ENCODE measurements at regions not wholly inside any gene's neighbourhood (a gene's known extent, or its start where the extent isn't known, plus 50 kb on each side); places are given as distances from the start of the nearest gene placed in this dataset.

GRCh38 chr1:60739729-60740128 lies 342.6 kb upstream of the NFIA start:
- no peak overlapping the region for H3K9ac ChIP-seq (ENCODE audit: low read length)
- DNase-seq (ENCODE audit: low read depth, low spot score), result no peak
- intact Hi-C loops (cut with micrococcal nuclease), result no loop called here
- POLR2A ChIA-PET, result no interaction called here
- H3K4me1 ChIP-seq (ENCODE audit: control insufficient read depth in 1 of 2, insufficient read depth in 2 of 2, low read length in 2 of 2), result no peaks in the 10 kb centered on the region
- H3K79me2 ChIP-seq (ENCODE audit: insufficient read depth, low read length), result no peaks in the 10 kb centered on the region
- no peak for ATAC-seq
- H3K36me3 ChIP-seq (ENCODE audit: control insufficient read depth in 1 of 2, insufficient read depth in 2 of 2, low read length in 2 of 2), result no peaks in the 10 kb centered on the region; a peak in 1 of 4 replicates
- no peak overlapping the region for H2AFZ ChIP-seq (ENCODE audit: low read depth, low read length, poor library complexity, severe bottlenecking)
- H3K27ac ChIP-seq (ENCODE audit: low read depth, low read length), result no peak overlapping the region
- no peaks in the 10 kb centered on the region for H3K9me2 ChIP-seq (ENCODE audit: insufficient read depth)
- RAD21 ChIA-PET (ENCODE audit: low non-redundant PET in 1 of 2, low total read pairs in 2 of 2, uncharacterized antibody in 2 of 2, unreplicated experiment in 2 of 2), result no interaction called here
- no peak for TF ChIP-seq YY1 (IDR thresholded peaks at IDR 0.05; ENCODE audit: extremely low read depth, insufficient replicate concordance, low read depth, low read length)
- no peak for TF ChIP-seq CBX3 (IDR thresholded peaks at IDR 0.05; ENCODE audit: low read depth)
- no peak for TF ChIP-seq RAD21 (IDR thresholded peaks at IDR 0.05; ENCODE audit: low read depth)
- TF ChIP-seq ZFX (IDR thresholded peaks at IDR 0.05), result no peak
- no peak for TF ChIP-seq SRF (IDR thresholded peaks at IDR 0.05; ENCODE audit: low read depth)
- no peak for TF ChIP-seq SP1 (IDR thresholded peaks at IDR 0.05; ENCODE audit: low read depth)
- TF ChIP-seq TCF7L2 (IDR thresholded peaks at IDR 0.05; ENCODE audit: borderline replicate concordance, extremely low read depth, insufficient read depth, insufficient read length), result no peak
- TF ChIP-seq ATF3 (IDR thresholded peaks at IDR 0.05), result no peak
- no peak for TF ChIP-seq EGR1 (IDR thresholded peaks at IDR 0.05; ENCODE audit: low read depth)
- no peaks in the 10 kb centered on the region for H3K27me3 ChIP-seq (ENCODE audit: insufficient read depth, low read length)
- H3K4me2 ChIP-seq (ENCODE audit: low read length), result no peak overlapping the region
- H3K9me3 ChIP-seq (ENCODE audit: control insufficient read depth in 1 of 2, insufficient read depth in 1 of 2, low read depth in 1 of 2, low read length in 2 of 2), result no peaks in the 10 kb centered on the region
- CTCF ChIA-PET, result no interaction called here
- no peaks in the 10 kb centered on the region for H4K20me1 ChIP-seq (ENCODE audit: insufficient read depth)
- no TSS peak for BruUV-seq (replicated peaks)
- no peak overlapping the region for H3K4me3 ChIP-seq (replicated peaks in 1 of 2; ENCODE audit: low read depth in 1 of 2, low read length in 2 of 2)

GRCh38 chr1:60732977-60733401 lies 349.4 kb upstream of the NFIA start:
- no peak overlapping the region for H2AFZ ChIP-seq (ENCODE audit: low read depth, low read length, poor library complexity, severe bottlenecking)
- H3K9me3 ChIP-seq (ENCODE audit: control insufficient read depth in 1 of 2, insufficient read depth in 1 of 2, low read depth in 1 of 2, low read length in 2 of 2), result no peaks in the 10 kb centered on the region
- RAD21 ChIA-PET (ENCODE audit: low non-redundant PET in 1 of 2, low total read pairs in 2 of 2, uncharacterized antibody in 2 of 2, unreplicated experiment in 2 of 2), result no interaction called here
- intact Hi-C loops (cut with micrococcal nuclease), result no loop called here
- no TSS peak for BruUV-seq (replicated peaks)
- no peak overlapping the region for H3K9ac ChIP-seq (ENCODE audit: low read length)
- H3K4me3 ChIP-seq (replicated peaks in 1 of 2; ENCODE audit: low read depth in 1 of 2, low read length in 2 of 2), result no peak overlapping the region
- H4K20me1 ChIP-seq (ENCODE audit: insufficient read depth), result no peaks in the 10 kb centered on the region
- CTCF ChIA-PET, result no interaction called here
- no peaks in the 10 kb centered on the region; a peak in 1 of 4 replicates for H3K36me3 ChIP-seq (ENCODE audit: control insufficient read depth in 1 of 2, insufficient read depth in 2 of 2, low read length in 2 of 2)
- no peak overlapping the region for H3K4me2 ChIP-seq (ENCODE audit: low read length)
- ATAC-seq, result no peak
- no peak overlapping the region for H3K27ac ChIP-seq (ENCODE audit: low read depth, low read length)
- no peaks in the 10 kb centered on the region for H3K4me1 ChIP-seq (ENCODE audit: control insufficient read depth in 1 of 2, insufficient read depth in 2 of 2, low read length in 2 of 2)
- H3K9me2 ChIP-seq (ENCODE audit: insufficient read depth), result no peaks in the 10 kb centered on the region
- no peaks in the 10 kb centered on the region for H3K79me2 ChIP-seq (ENCODE audit: insufficient read depth, low read length)
- no peak for DNase-seq (ENCODE audit: low read depth, low spot score)
- POLR2A ChIA-PET, result no interaction called here
- TF ChIP-seq ATF3 (IDR thresholded peaks at IDR 0.05) (no peak), FOSL1 (IDR thresholded peaks at IDR 0.05; ENCODE audit: low read depth) (no peak), ZFX (IDR thresholded peaks at IDR 0.05) (no peak), POLR2A (IDR thresholded peaks at IDR 0.05; ENCODE audit: borderline replicate concordance, extremely low read depth, insufficient read depth, insufficient read length) (no peak), CTCF (IDR thresholded peaks at IDR 0.05 in 2 of 3, conservative IDR thresholded peaks at IDR 0.05 in 1 of 3; ENCODE audit: borderline replicate concordance in 1 of 3, insufficient read depth in 1 of 3, low read depth in 2 of 3, low read length in 2 of 3) (no peak), CBX3 (IDR thresholded peaks at IDR 0.05; ENCODE audit: low read depth) (no peak), CEBPB (IDR thresholded peaks at IDR 0.05; ENCODE audit: low read depth) (no peak), ZNF274 (IDR thresholded peaks at IDR 0.05; ENCODE audit: low read depth, low read length) (no peak)
- no peaks in the 10 kb centered on the region for H3K27me3 ChIP-seq (ENCODE audit: insufficient read depth, low read length)

Data from HCT116 (cell line).